ENCODE measurements at regions not wholly inside any gene's neighbourhood (a gene's known extent, or its start where the extent isn't known, plus 50 kb on each side); places are given as distances from the start of the nearest gene placed in this dataset.

GRCh38 chr10:10330418-10330817 lies 687.3 kb upstream of the CELF2 start:
- TF ChIP-seq RARB (CRISPR knock-in tag; IDR thresholded peaks at IDR 0.05) (no peak), ZFP3 (CRISPR knock-in tag; IDR thresholded peaks at IDR 0.05) (no peak), ZC3H10 (CRISPR knock-in tag; IDR thresholded peaks at IDR 0.05) (no peak), TCF4 (CRISPR knock-in tag; IDR thresholded peaks at IDR 0.05; ENCODE audit: borderline replicate concordance) (no peak)
